Endothelial cell of umbilical vein (primary cell): ENCODE measurements at regions not wholly inside any gene's neighbourhood (a gene's known extent, or its start where the extent isn't known, plus 50 kb on each side); places are given as distances from the start of the nearest gene placed in this dataset.

Experiments used
- CTCF ChIP-seq, 2 donors: IDR thresholded peaks; 1 replicate in 1 of 2; 2 replicates in 1 of 2; pipeline ENCODE4 v1.5.1; 2011; ENCODE audit warnings: low read length in 2 of 2, mild to moderate bottlenecking in 2 of 2, moderate library complexity in 2 of 2, control low read depth in 1 of 2, inconsistent platforms in 1 of 2, low read depth in 1 of 2; ENCODE audit not compliant: insufficient read depth in 1 of 2; ENCODE audit errors: extremely low read depth in 1 of 2
- EZH2 ChIP-seq: IDR thresholded peaks from 2 replicates; pipeline ENCODE4 v1.6.1; 2012; ENCODE audit warnings: borderline replicate concordance, low read depth, mild to moderate bottlenecking, moderate library complexity, low read length, inconsistent platforms; ENCODE audit not compliant: severe bottlenecking
- MYC ChIP-seq: IDR thresholded peaks from one replicate; pipeline ENCODE4 v1.6.1; 2011; ENCODE audit warnings: mild to moderate bottlenecking, low read depth, low read length
- POLR2A ChIP-seq: IDR thresholded peaks from 2 replicates; pipeline ENCODE4 v1.6.1; 2012; ENCODE audit warnings: low read depth, mild to moderate bottlenecking, control low read depth, low read length
- POLR2AphosphoS5 ChIP-seq: IDR thresholded peaks from 2 replicates; pipeline ENCODE4 v1.6.1; 2012; ENCODE audit warnings: low read depth, mild to moderate bottlenecking, control low read depth, low read length, moderate library complexity; ENCODE audit not compliant: insufficient read depth
- TF ChIP-seq, protein P1 (sequence below): IDR thresholded peaks from 2 replicates; pipeline ENCODE4 v1.6.1; 2011; ENCODE audit not compliant: insufficient read depth, insufficient read length

DNA sequence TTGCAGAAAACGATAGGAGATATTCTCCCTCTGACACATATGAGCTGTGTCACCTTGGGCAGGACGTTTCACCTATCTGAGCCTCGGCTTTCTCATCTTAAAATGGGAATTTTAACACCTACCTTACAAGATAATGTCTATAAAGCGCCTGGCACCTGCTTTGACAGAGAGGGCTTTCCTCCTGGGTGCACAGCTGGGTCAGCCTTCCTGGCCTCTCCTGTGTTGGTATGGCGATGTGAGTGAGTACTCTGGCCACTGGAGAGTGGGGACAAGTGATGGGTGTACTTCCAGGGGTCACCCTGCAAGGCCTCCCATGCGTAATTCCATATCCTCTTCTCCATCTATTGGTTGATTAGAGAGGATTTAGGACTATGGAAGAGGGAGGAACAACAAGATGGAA is 113.1 kb upstream of the SMIM23 start:
- no peak for TF ChIP-seq EZH2
- no peak for TF ChIP-seq POLR2A
- TF ChIP-seq CTCF (IDR thresholded peaks at IDR 0.05; ENCODE audit: extremely low read depth in 1 of 2, insufficient read depth in 1 of 2, low read depth in 1 of 2, low read length in 2 of 2), result no peak
- TF ChIP-seq, protein P1, sequence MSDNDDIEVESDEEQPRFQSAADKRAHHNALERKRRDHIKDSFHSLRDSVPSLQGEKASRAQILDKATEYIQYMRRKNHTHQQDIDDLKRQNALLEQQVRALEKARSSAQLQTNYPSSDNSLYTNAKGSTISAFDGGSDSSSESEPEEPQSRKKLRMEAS, result no peak
- TF ChIP-seq MYC, result no peak
- no peak for TF ChIP-seq POLR2AphosphoS5
